ENCODE measurements at regions not wholly inside any gene's neighbourhood (a gene's known extent, or its start where the extent isn't known, plus 50 kb on each side); places are given as distances from the start of the nearest gene placed in this dataset.

DNA sequence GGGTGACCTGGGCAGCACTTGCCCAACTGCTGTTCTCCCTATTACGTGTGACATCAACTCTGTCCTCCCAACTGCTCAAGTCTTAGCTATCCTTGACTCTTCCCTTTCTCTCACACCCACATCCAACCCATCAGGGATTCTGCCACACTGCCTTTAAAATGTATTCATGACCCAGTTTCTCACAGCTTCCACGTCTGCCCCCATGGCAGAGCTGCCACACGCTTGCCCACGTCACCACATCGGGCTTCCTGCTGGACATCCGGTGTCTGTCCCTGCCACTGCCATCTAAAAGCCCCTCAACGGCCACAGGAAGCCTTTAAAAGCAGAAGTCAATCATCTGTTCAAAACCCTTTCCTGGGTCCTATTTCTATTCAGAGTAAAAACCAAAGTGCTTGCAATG lies 233.1 kb upstream of the POU3F3 start:
- TF ChIP-seq GATA3 (IDR thresholded peaks at IDR 0.05; ENCODE audit: low read depth, low read length) (no peak), GATA2 (IDR thresholded peaks at IDR 0.05; ENCODE audit: low read depth, low read length) (no peak)
